HCT116 (cell line): ENCODE measurements at regions not wholly inside any gene's neighbourhood (a gene's known extent, or its start where the extent isn't known, plus 50 kb on each side); places are given as distances from the start of the nearest gene placed in this dataset.

Experiments used
- ATAC-seq: fragments of 200-7000 bp; cut with Tn5 transposase; 2 replicates; pipeline ENCODE4 v1.9.1; 2020; ENCODE audit warnings: mild to moderate bottlenecking, moderate library complexity
- BruUV-seq: library from RNA; stranded (reverse); fragments of 400-500 nt; replicated peaks from 2 replicates; lab custom pipeline; 2021; lab: Mats Ljungman, UMichigan
- CTCF ChIA-PET: fragments of 300-600 bp; sonication (Branson Sonifier 250); formaldehyde crosslinking; loops from one replicate; lab custom pipeline; 2021; ENCODE audit warnings: antibody characterized with exemption; lab: Charles Lee
- POLR2A ChIA-PET: fragments of 300-600, 350-600 bp; sonication (Branson Sonifier 250); formaldehyde crosslinking; loops from one replicate; lab custom pipeline; 2021; ENCODE audit warnings: antibody characterized with exemption; lab: Charles Lee
- RAD21 ChIA-PET, 2 experiments: fragments of 300-600 bp; sonication (Branson Sonifier 250); formaldehyde crosslinking; loops; one replicate each; lab custom pipeline; 2023; ENCODE audit warnings: low total read pairs in 2 of 2; ENCODE audit not compliant: uncharacterized antibody in 2 of 2, unreplicated experiment in 2 of 2, low non-redundant PET in 1 of 2; lab: Charles Lee
- DNase-seq: peaks from one replicate; pipeline ENCODE4 v3.0.0-alpha.2; 2010; ENCODE audit warnings: low read depth, low spot score
- H2AFZ ChIP-seq: fragments of 200-600 bp; shearing (Covaris generic), sonication (generic); 2 replicates; pipeline ENCODE4 v1.6.1; 2017; ENCODE audit warnings: low read depth, mixed run types, mixed read lengths, antibody characterized with exemption, low read length; ENCODE audit not compliant: poor library complexity, severe bottlenecking
- H3K27ac ChIP-seq: 2 replicates; pipeline ENCODE4 v1.5.1; 2012; ENCODE audit warnings: low read depth, low read length
- H3K27me3 ChIP-seq: fragments of 200-600 bp; sonication (generic); 2 replicates; pipeline ENCODE4 v1.6.1; 2016; ENCODE audit warnings: mixed run types, low read length, mixed read lengths; ENCODE audit not compliant: insufficient read depth
- H3K36me3 ChIP-seq, 2 experiments: fragments of 200-500 bp in 1 of 2; fragments of 200-600 bp in 1 of 2; sonication (Bioruptor generic) in 1 of 2; sonication (generic) in 1 of 2; 2 replicates each; pipeline versions ENCODE4 v1.5.1 to v1.6.1; 2014 to 2016; ENCODE audit warnings: low read length in 2 of 2, inconsistent platforms in 1 of 2, mixed read lengths in 1 of 2, mixed run types in 1 of 2; ENCODE audit not compliant: insufficient read depth in 2 of 2, control insufficient read depth in 1 of 2
- H3K4me1 ChIP-seq, 2 experiments: fragments of 200-600 bp in 1 of 2; sonication (generic) in 1 of 2; 2 replicates each; pipeline versions ENCODE4 v1.5.1 to v1.6.1; 2012 to 2017; ENCODE audit warnings: low read length in 2 of 2, inconsistent platforms in 1 of 2, mild to moderate bottlenecking in 1 of 2, mixed read lengths in 1 of 2, mixed run types in 1 of 2, moderate library complexity in 1 of 2; ENCODE audit not compliant: insufficient read depth in 2 of 2, control insufficient read depth in 1 of 2
- H3K4me2 ChIP-seq: fragments of 200-600 bp; sonication (generic); 2 replicates; pipeline ENCODE4 v1.6.1; 2017; ENCODE audit warnings: mixed run types, low read length, mixed read lengths
- H3K4me3 ChIP-seq, 2 experiments: fragments of 200-600 bp in 1 of 2; sonication (generic) in 1 of 2; replicated peaks in 1 of 2; 2 replicates each; pipeline ENCODE4 v1.5.1; 2011 to 2016; ENCODE audit warnings: low read length in 2 of 2, control low read depth in 1 of 2, low read depth in 1 of 2, mild to moderate bottlenecking in 1 of 2, mixed read lengths in 1 of 2, mixed run types in 1 of 2
- H3K79me2 ChIP-seq: fragments of 200-600 bp; sonication (generic); 2 replicates; pipeline ENCODE4 v1.6.1; 2017; ENCODE audit warnings: mild to moderate bottlenecking, mixed run types, low read length, moderate library complexity, mixed read lengths; ENCODE audit not compliant: insufficient read depth
- H3K9ac ChIP-seq: fragments of 200-600 bp; sonication (generic); 2 replicates; pipeline ENCODE4 v1.6.1; 2016; ENCODE audit warnings: low read length, mixed read lengths
- H3K9me2 ChIP-seq: fragments of 200-600 bp; sonication (generic), shearing (Covaris generic); 2 replicates; pipeline ENCODE4 v1.6.1; 2017; ENCODE audit warnings: mixed run types, mild to moderate bottlenecking, moderate library complexity; ENCODE audit not compliant: insufficient read depth
- H3K9me3 ChIP-seq, 2 experiments: fragments of 200-500 bp in 1 of 2; fragments of 200-600 bp in 1 of 2; sonication (Bioruptor generic) in 1 of 2; sonication (generic) in 1 of 2; 2 replicates each; pipeline ENCODE4 v1.6.1; 2014 to 2017; ENCODE audit warnings: low read length in 2 of 2, mixed read lengths in 2 of 2, inconsistent platforms in 1 of 2, low read depth in 1 of 2, mild to moderate bottlenecking in 1 of 2, mixed run types in 1 of 2, moderate library complexity in 1 of 2; ENCODE audit not compliant: control insufficient read depth in 1 of 2, insufficient read depth in 1 of 2
- H4K20me1 ChIP-seq: fragments of 200-600 bp; sonication (generic), shearing (Covaris generic); 2 replicates; pipeline ENCODE4 v1.6.1; 2017; ENCODE audit warnings: mixed run types, mild to moderate bottlenecking, moderate library complexity; ENCODE audit not compliant: insufficient read depth
- CBX3 ChIP-seq: IDR thresholded peaks from 2 replicates; pipeline ENCODE4 v1.6.1; 2012; ENCODE audit warnings: low read depth
- CEBPB ChIP-seq: IDR thresholded peaks from 2 replicates; pipeline ENCODE4 v1.6.1; 2012; ENCODE audit warnings: low read depth
- CTCF ChIP-seq, 3 experiments: fragments of 200-600 bp in 1 of 3; sonication (generic) in 1 of 3; IDR thresholded peaks in 2 of 3; conservative IDR thresholded peaks in 1 of 3; 2 replicates each; pipeline ENCODE4 v1.5.1; 2012 to 2017; ENCODE audit warnings: low read depth in 2 of 3, low read length in 2 of 3, antibody characterized with exemption in 1 of 3, borderline replicate concordance in 1 of 3, control low read depth in 1 of 3, mild to moderate bottlenecking in 1 of 3, mixed read lengths in 1 of 3, mixed run types in 1 of 3, moderate library complexity in 1 of 3; ENCODE audit not compliant: insufficient read depth in 1 of 3
- EGR1 ChIP-seq: IDR thresholded peaks from 2 replicates; pipeline ENCODE4 v1.6.1; 2012; ENCODE audit warnings: low read depth
- ELF1 ChIP-seq: IDR thresholded peaks from 2 replicates; pipeline ENCODE4 v1.6.1; 2012; ENCODE audit warnings: low read depth, borderline replicate concordance
- EZH2phosphoT487 ChIP-seq: fragments of 200-600 bp; IDR thresholded peaks from 2 replicates; pipeline ENCODE4 v1.6.1; 2018; ENCODE audit warnings: antibody characterized with exemption, borderline replicate concordance
- FOSL1 ChIP-seq: IDR thresholded peaks from 2 replicates; pipeline ENCODE4 v1.6.1; 2012; ENCODE audit warnings: low read depth
- JUND ChIP-seq: IDR thresholded peaks from 2 replicates; pipeline ENCODE4 v1.6.1; 2012
- MAX ChIP-seq: IDR thresholded peaks from 2 replicates; pipeline ENCODE4 v1.6.1; 2012
- POLR2AphosphoS5 ChIP-seq: IDR thresholded peaks from 2 replicates; pipeline ENCODE4 v1.6.1; 2011; ENCODE audit warnings: mild to moderate bottlenecking, low read depth, low read length, moderate library complexity
- REST ChIP-seq: IDR thresholded peaks from 2 replicates; pipeline ENCODE4 v1.6.1; 2012; ENCODE audit warnings: low read depth
- SIN3A ChIP-seq: IDR thresholded peaks from 2 replicates; pipeline ENCODE4 v1.6.1; 2012; ENCODE audit warnings: low read depth
- SP1 ChIP-seq: IDR thresholded peaks from 2 replicates; pipeline ENCODE4 v1.6.1; 2012; ENCODE audit warnings: low read depth
- SRF ChIP-seq: IDR thresholded peaks from 2 replicates; pipeline ENCODE4 v1.6.1; 2012; ENCODE audit warnings: low read depth
- TCF7L2 ChIP-seq: IDR thresholded peaks from 2 replicates; pipeline ENCODE4 v1.7.0; 2011; ENCODE audit warnings: borderline replicate concordance, inconsistent platforms; ENCODE audit not compliant: insufficient read depth, insufficient read length; ENCODE audit errors: extremely low read depth
- YY1 ChIP-seq: IDR thresholded peaks from 2 replicates; pipeline ENCODE4 v1.6.1; 2011; ENCODE audit warnings: low read length, low read depth, moderate library complexity, mild to moderate bottlenecking; ENCODE audit not compliant: insufficient replicate concordance; ENCODE audit errors: extremely low read depth
- ZBTB33 ChIP-seq: IDR thresholded peaks from 2 replicates; pipeline ENCODE4 v1.6.1; 2011; ENCODE audit warnings: mild to moderate bottlenecking, low read length, moderate library complexity; ENCODE audit not compliant: insufficient replicate concordance; ENCODE audit errors: extremely low read depth
- intact Hi-C: fragments of 100-400 bp; cut with micrococcal nuclease; formaldehyde crosslinking; loops from 2 replicates; pipeline ENCODE4 v1.10.0; 2022

- Histone ChIP-seq H4K20me1 (no peaks in the 10 kb centered on the region), H3K9ac (no peak overlapping the region), H3K36me3 (no peaks in the 10 kb centered on the region), H2AFZ (no peak overlapping the region), H3K9me3 (no peaks in the 10 kb centered on the region), H3K9me2 (no peaks in the 10 kb centered on the region), H3K4me3 (no peak overlapping the region), H3K4me2 (no peak overlapping the region), H3K4me1 (no peaks in the 10 kb centered on the region), H3K27me3 (peaks cover 9% of the 10 kb centered on the region; the same call in 1 of the 2 replicates), H3K79me2 (no peaks in the 10 kb centered on the region), H3K27ac (no peak overlapping the region)
- no TSS peak for BruUV-seq
- ChIA-PET RAD21 (no interaction called here), POLR2A (no interaction called here), CTCF (no interaction called here)
- intact Hi-C loops = no loop called here
- ATAC-seq (no peak), DNase-seq (no peak)
- TF ChIP-seq POLR2AphosphoS5 (no peak), SRF (no peak), EGR1 (no peak), REST (no peak), JUND (no peak), SP1 (no peak), MAX (no peak), CEBPB (no peak), CTCF (IDR thresholded peaks at IDR 0.05 in 2 of 3, conservative IDR thresholded peaks at IDR 0.05 in 1 of 3; ENCODE audit: borderline replicate concordance in 1 of 3, insufficient read depth in 1 of 3, low read depth in 2 of 3, low read length in 2 of 3) (no peak), SIN3A (no peak), TCF7L2 (no peak), ZBTB33 (no peak), FOSL1 (no peak), ELF1 (no peak), EZH2phosphoT487 (no peak), YY1 (no peak), CBX3 (no peak)
Measured at GRCh38 chr16:50999181-50999580, 151.9 kb downstream of the SALL1 start.
